Loucy (cell line): ENCODE measurements at regions not wholly inside any gene's neighbourhood (a gene's known extent, or its start where the extent isn't known, plus 50 kb on each side); places are given as distances from the start of the nearest gene placed in this dataset.

Source experiments
- EZH2phosphoT487 ChIP-seq: fragments of 200-600 bp; IDR thresholded peaks from 2 replicates; pipeline ENCODE4 v1.6.1; 2018; ENCODE audit warnings: antibody characterized with exemption, mild to moderate bottlenecking, moderate library complexity, borderline replicate concordance
- TF ChIP-seq, protein P1 (sequence below): fragments of 200-600 bp; sonication (generic); conservative IDR thresholded peaks from 2 replicates; pipeline ENCODE4 v1.5.1; 2014; ENCODE audit warnings: mild to moderate bottlenecking, antibody characterized with exemption, low read length

DNA sequence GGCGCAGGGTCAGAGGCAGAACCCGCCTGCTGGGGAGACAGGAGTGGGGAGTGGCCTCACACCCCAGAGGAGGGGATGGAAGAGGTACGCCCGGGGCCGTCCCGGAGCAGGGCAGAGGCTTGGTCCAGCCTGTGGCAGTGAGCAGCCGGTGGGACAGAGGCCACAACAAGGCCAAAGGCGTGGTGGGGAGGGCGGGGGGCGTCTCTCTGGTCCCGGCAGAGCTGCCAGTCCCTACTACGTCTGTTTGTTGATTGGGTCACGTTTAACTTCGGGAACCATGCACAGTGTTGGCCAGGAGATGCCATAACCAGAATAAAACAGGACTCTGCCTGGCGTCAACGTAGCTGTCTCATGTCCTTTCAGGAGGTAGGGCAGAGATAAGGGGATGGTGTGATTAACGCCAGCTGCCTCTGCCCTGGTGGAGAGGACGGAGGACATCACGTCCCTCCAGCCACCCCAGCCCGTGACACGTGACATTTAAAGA, 192.8 kb downstream of the BANP start:
- TF ChIP-seq, protein P1, sequence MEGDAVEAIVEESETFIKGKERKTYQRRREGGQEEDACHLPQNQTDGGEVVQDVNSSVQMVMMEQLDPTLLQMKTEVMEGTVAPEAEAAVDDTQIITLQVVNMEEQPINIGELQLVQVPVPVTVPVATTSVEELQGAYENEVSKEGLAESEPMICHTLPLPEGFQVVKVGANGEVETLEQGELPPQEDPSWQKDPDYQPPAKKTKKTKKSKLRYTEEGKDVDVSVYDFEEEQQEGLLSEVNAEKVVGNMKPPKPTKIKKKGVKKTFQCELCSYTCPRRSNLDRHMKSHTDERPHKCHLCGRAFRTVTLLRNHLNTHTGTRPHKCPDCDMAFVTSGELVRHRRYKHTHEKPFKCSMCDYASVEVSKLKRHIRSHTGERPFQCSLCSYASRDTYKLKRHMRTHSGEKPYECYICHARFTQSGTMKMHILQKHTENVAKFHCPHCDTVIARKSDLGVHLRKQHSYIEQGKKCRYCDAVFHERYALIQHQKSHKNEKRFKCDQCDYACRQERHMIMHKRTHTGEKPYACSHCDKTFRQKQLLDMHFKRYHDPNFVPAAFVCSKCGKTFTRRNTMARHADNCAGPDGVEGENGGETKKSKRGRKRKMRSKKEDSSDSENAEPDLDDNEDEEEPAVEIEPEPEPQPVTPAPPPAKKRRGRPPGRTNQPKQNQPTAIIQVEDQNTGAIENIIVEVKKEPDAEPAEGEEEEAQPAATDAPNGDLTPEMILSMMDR: no peak
- no peak for TF ChIP-seq EZH2phosphoT487
